Iris pigment epithelial cell (primary cell): ENCODE measurements at regions not wholly inside any gene's neighbourhood (a gene's known extent, or its start where the extent isn't known, plus 50 kb on each side); places are given as distances from the start of the nearest gene placed in this dataset.

Experiments used
- DNase-seq: peaks from one replicate; pipeline ENCODE4 v3.0.0-alpha.2; 2011; ENCODE audit warnings: low read depth

DNA sequence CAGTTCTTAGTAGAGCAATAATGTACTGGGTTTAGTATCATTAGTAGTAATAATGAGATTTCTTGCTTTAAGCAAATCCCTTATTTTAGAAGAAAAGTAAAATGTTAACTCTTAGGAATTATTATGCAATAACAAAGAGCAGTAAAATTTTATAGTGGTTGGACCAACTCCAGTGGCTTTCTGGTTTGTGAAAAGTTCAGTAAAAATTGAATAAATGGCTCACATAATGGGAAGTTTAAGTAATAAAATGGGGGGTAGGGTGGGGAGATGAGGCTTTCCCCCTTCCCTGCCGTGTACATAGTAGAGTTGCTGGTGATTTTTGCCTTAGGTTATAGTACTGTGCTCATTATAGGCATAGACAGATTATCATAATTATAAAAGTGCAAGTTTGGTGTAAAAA is 250.5 kb upstream of the ATP2B1 start:
- no peak for DNase-seq

DNA sequence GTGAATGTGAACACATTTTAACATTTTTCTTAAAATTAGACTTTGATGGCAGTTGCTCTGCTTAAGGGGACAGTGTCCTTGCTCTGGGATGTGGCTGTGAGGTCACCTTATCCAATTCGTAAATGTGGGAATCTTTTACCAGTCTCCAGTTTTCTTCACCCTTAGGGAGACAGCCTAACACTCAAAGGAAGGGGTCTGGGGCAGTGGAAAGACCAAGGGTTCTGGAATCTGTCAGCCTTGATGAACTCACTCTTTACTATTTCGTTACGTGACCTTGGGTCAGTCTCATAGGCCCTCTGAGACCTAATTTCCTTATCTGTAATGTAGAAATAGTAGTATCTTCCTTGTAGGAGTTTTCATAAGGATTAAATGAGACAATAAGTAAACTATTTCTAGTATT is 245.6 kb upstream of the ATP2B1 start:
- no peak for DNase-seq

DNA sequence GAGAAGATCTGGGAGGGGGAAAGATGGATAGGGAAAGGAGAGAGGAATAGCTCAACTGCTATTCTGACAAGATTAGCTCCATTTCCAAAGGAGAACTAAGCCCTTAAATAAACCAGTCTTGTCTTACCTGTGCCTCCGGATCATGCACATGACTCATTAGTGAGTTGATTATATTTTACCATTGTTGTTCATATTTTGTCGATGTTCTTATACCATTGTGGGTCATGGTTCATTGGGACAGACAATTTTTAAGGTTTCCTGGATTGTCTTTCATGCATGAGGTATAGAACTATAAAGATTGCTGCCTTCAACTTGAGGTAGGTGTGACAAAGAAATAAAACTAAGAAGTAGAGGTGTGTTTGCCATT is 243.0 kb upstream of the ATP2B1 start:
- no peak for DNase-seq

DNA sequence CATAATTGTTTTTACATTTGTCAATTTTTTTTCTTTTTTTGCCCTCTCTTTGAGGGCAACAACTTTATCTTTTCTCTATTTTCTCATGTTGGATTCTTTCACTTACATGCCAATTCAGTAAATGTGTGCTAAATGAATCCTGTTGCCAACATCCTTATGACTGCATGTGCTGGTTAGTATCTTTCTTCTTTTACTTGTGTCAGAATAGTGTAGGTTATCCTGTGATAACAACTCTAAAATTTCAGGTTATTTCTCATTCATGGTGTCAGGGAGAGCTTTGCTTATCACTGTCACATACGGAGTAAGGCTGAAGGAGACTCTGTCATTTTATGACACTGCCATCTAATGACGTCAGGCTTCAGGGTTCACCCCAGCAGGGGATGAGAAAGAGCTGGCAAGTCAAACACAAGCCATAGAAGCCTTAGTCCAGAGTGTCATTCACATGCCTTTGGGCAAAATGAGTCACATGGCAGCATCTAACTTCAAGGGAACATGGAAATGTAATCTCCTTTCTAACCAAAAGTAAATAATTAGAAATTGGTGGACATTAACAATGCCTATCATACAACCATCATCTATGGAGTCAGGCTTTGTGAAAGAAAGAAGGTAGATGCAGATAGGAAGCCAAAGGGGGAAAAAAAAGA is 242.5 kb upstream of the ATP2B1 start:
- peak; percentile 40 for DNase-seq

DNA sequence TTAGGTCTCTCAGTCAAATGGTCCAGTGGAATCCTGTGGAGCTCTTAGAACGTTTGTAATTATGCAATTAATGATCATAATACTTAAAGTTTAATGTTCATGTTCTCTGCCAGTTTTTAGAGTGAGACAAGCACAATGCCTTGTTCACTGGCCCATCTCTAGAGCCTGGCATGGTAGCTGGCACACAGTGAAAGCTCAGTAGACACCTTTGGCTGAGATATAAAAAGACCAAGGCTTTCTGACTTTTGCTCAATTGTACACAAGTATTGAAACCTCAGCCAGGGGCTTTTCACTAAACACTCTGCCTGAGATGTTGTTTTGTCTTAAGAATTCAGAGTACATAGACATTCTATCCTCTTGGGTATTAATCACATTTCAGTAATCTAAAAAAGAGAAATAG is 241.8 kb upstream of the ATP2B1 start:
- DNase-seq: no peak

DNA sequence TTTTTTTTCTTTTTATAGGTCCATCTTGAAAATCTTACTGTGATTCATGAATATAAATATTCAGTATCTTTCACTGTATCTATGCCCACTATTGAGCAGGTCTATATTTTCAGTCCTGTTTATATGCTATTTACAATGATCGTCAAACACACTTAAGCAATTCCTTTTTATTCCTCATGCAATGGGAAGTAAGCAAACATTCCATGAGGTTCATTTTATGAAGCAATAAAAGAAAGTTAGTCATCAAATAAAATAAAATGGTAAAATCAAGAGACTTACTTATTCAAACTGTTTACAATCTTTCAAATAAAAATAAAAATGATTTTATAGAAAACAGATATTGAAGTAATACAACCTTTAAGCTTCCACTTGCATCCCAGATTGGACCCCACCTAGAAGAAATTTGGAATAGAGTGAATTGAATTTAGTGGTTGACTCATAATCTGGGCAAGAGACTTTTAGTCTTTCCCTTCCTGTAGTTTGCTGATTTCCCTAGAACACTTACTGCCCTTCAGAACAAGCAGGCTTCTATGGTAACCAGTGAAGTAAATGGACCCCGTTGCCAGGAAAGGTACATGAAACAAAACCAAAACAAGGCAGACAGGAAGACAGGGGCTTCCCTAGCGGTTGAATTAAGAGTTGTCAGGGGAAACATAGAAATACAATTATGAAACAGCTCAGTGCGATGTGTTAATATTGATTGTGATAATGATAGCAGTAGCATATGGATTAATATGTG is 241.0 kb upstream of the ATP2B1 start:
- DNase-seq: peak; percentile 86

DNA sequence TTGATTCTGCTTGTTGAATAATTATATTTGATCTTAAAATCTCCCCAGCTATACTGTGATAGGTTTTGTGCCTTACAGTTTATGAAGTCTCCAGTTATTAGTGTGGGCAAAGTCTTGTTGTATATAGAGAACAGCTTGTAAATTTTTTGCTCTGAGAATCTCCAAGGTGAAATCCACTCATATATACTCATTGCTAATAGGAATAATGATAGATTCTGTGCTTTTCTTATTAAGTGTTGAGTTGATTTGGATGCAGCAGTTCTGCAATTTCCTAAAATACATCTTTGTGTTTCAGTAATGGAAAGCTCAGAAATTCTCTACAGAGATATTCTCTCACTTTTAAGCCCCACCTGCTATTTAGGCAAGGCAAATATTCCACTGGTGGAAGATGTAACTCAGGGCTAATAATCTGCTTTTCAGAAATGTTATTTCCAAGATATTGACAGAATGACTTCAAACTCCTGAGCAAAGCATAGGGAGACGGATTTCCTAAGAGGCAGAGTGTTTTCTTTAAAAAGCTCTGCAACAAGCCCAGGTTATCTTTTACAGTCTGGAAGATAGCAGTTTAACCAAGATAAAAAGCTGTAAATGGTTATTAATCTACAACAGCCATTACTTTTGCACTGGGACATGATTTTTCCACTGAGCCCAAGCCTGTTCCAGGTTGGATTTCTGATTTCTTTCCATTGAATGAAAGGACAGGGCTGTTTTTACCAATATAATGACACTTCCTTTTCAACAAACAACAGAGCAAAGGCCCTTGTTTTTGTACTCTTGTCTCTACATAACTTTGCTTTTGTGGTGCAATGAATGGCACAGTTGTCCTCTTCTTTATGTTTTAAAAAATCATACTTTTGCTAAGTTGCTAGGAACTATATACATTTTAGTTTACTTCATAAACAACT is 239.9 kb upstream of the ATP2B1 start:
- DNase-seq: no peak

DNA sequence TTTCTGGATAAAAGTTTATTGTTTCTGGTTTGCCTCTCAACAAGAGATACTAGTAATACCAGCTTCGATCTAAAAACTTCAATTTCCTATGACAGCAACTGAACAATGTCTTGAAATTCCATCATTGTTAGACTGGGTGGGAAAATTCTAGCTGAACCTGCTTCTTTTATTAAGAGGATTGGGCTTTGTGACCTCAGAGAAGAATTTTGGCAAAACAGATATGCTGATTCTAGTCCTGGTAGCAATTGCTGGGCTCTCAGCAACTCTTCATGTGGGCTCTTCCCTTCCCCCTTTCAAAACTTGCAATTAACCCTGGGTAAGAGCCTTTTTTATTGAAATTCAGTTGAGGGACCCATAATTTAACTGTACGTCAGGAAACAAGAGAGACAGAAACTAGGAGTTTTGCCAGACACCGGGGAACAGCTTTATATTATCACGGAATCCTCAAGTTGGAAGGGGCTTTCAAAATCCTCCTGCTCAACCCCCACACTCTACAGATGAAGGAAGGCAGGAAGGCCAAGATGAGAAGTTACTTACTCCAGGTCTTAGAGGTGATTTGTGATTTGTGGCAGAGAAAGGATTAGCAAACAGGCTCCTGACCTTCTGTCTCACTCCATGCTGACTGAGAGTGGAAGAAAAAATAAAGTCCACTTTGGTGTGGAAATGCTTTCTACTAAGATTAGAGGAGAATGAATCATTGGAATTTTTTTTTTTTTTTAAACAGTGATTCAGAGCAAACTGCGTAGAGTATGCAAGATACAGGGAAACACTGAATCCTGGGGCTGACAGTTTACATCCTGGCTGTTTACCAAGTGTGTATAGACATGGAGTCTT is 239.0 kb upstream of the ATP2B1 start:
- DNase-seq: peak; percentile 93

DNA sequence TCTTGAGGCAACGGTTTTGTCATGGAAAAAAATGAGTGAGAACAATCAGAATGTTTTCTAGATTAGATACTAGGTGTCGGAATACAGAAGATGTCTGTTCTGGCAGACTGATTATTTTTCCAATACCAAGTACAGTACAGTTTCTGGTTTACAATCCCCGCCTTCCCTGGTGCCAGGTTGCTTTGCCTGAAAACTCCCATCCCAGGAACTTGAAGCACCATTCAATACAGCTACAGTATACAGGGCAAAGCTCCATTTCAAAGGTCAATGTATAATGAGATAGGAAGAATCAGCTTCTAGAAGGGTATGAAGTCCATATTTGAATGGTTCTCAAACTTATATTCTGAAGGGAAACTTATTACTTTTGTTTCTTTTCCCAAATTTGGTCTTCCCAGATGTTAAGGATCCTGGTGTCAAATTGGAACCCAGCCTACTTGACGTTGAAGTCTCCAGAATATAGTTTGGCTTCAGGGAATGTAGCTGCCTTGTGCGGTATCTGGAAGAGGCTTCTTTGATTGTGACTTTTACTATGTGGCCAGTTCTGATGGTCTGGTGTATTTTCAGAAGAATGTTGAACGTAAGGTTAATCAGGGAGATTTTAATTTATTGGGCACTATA is 238.0 kb upstream of the ATP2B1 start:
- no peak for DNase-seq

DNA sequence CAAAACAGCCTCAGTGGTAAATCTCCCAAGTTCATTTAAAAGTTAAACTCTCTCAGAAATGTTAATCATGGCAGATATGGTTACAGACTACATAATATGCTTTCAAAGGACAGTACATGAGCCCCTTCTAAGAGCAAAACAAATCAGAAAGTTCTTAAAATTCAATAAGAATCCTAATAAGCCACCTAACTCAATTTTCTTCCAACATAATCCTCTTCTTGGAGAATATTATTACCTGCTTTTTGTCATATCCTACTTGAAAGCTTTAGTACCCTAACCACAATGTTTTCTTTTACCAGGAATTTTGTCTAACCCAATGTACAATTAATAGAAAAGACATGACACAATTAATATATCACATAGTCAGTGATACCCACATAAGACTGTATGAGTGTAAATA is 236.5 kb upstream of the ATP2B1 start:
- DNase-seq: no peak

DNA sequence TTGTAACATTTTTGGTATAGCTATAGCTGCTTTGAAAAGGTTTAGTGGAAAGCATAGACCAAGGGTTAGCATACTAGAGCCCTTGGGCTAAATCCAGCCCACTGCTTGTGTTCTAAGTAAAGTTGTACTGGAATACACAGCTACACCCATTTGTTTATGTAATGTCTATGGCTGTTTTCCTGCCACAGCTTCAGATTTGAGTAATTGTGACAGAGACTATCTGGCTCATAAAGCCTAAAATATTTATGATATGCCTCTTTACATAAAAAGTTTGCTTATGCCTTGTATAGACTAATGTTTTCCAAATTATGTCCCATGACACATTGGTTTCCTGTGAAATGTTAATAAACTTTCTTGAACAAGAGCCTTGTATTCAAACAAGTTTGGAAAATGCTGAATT is 234.8 kb upstream of the ATP2B1 start:
- DNase-seq: peak; percentile 28

DNA sequence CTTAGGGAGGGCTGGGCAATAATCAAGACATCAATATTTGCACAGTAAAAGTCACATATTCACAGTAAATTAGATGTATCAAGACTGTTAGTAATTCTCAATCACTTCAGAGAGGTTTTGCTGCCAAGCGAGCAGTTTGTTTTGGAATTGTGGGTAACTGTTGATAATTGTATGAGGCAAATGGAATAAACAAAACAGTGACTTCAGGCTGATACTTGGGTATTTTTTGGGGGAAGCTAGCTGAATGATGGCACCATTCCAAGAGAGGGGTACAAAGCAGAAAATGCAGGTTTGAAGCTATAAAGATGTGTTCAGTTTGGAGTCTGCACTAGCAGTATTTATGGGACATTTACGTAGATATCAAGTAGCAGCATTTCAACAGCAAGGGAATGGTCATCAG is 232.8 kb upstream of the ATP2B1 start:
- DNase-seq: no peak

DNA sequence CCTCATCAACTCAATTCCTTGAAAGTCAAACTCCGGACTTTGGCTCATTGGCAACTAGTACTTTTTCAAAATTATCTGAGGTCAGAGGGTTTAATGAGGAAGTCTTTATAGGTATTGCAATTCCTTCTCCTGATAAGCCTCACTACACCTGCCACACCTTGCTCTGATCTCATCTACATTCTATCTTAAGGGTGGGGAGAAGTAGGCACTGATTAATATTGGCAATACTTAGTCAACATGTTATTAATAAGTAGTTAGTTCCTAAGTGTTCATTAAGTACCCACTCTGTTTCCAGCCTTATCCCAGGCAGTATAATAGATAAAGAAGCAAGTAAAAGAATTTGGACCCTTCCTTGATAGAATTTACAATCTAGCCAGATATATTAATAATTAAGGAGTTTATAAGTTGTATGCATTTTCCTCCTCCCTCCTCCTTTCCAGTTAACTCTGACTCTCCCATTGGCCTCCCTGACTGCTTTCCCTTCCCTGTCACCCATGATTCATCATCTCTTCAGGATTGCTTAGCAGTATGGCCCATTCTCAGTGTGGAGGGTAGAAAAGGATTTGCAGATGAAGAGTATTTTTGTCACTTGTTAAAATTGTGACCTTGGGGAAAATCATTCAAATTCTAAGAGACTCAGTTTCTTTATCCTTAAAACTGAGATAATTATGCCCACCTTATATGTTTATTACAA is 231.0 kb upstream of the ATP2B1 start:
- DNase-seq: peak; percentile 18

DNA sequence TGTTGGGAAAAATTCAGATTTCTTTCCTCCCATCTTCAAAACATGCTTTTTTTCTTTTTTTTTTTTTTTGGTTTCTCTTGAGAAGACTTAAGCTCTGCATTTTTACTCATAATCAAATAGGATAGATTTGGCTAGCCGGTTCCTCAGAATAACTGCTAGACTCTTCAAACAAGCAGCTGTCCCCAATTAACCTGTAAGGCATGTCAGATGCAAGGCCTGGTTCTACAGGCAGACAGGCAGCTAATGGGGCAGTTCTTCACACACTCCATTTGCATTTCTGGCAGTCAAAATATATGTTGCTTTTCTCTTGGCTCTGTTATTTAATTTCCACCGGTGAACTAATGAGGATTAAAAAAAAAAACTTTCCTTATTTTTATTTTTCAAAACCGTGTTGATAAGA is 228.0 kb upstream of the ATP2B1 start:
- DNase-seq: no peak

DNA sequence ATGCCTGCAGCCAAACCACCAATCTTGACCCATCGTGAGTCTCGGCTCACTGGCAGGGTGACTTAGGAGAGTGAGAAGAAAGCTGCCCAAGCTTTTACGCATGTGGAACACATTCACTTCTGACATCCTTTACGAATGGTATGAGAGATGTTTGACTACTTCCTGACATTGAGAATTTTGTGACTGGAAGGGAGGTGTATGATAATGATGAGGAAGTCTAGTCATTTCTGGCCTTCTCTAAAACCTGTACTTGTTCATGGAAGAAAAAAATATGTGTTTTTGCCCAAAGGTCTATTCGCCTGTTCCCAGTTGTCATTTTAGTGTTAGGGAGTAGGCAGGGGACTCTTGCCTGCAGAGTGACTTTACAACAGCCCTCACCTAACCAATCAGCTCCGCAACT is 227.2 kb upstream of the ATP2B1 start:
- no peak for DNase-seq

DNA sequence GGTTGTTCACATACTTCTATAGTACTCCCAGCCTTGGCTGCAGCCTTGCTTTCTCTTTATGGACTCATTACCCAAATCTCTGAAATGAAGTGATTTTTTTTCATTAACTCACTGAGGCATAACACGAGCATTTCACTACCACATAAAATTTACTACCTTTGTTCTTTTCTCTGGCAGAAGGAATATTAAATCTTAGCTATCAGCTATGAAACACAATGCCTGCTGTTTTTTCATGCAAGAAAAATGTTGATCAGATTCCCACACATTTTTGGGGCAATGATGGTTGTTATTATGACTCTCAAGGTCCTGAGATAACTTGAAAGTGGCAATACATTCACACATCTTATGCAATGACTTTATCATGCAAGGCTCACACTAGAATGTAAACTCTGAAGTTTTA is 225.3 kb upstream of the ATP2B1 start:
- DNase-seq: peak; percentile 15

DNA sequence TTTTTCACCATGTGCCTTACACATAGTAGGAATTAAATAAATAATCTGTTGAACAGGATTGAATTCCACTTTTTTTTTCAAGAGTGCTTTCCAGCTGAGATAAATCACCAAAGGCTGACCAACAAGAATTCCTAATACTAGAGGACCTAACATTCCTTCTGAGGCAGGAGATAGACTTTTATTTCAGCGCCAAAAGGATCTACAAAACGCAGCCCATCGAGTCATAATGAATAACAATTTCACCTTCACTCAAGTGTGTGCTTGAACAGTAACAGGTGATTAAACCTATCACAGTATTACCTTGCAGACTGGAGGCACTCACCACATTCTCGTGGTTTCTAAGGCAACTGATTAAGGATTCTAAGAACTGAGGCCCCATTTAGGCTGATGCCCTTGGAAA is 224.3 kb upstream of the ATP2B1 start:
- peak; percentile 22 for DNase-seq

DNA sequence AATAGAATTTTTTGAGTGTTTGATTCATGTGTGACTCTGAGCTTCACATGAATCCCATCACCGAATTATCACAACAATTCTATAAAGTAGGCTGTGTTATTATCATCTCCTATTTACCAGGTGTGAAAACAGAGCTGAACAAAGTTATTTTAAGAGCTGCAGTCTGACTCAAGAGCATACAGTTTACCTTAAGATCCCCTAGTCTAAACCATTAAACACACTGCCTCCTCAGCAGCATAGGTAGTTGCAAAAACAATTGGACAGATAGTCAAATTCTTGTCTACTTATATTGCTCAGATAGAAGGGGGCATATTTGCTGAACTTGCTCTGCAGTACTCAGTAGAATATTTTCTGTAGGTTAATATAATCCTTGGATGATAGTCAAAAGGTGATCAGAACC is 219.8 kb upstream of the ATP2B1 start:
- DNase-seq: no peak

DNA sequence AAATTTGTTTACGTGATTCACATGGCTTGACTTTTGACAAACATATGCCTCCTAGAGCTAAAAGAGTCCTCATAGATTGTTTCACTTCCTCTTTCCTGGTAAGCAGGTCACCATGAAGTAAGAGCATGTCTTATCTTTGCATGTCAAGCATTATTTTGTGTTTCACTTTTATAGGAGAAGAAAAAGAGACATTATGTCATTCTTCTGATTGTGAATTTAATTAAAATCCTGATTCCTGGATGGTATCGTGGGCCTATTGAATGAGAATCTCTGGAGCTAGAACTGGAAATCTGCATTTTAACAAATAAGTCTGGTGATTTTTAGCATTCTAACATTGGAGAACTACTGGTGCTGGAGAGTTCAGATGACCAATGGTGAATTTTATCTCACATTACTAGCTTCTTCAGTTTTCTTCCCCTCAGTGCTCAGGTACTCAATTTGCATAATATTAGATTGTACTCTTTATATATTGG is 218.6 kb upstream of the ATP2B1 start:
- no peak for DNase-seq

DNA sequence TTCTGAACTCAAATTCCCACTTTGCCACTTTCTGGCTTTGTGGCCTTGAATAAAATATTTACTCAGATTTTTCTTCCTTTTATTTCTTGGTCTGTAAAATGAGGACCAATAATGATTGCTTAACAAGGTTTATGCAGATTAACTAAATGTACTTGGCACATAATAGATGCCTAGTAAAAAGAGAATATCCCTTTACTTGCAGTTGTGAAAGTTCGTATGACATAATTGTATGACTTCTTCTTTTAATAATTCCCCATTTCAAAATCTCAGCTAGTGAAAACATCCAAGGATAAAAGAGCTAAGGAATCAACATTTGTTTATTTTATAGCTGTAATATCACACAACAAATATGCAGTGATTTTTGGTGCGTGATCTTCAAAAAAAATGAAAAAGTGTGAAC is 215.6 kb upstream of the ATP2B1 start:
- no peak for DNase-seq

DNA sequence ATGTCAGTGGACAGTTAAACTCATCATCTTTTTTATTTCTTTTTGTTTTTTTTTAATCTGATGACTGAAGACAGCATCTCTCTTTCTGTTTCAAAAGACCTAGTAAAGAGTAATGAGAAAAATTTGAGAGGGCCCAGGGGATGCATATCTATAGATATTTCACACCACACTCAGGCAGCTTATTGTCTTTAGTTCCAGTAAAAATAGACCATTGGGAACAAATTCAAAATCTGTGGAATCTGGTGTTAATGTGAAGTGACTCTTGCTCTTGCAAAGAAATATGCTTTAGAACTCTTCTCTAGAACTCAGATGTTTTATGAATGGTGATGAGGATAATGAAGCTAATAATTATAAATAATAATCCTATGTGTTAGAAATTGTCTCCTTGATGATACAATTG is 214.5 kb upstream of the ATP2B1 start:
- DNase-seq: no peak
